GM19099 (cell line): ENCODE measurements at regions not wholly inside any gene's neighbourhood (a gene's known extent, or its start where the extent isn't known, plus 50 kb on each side); places are given as distances from the start of the nearest gene placed in this dataset.

Experiments
- POLR2A ChIP-seq: IDR thresholded peaks from 3 replicates; pipeline ENCODE4 v1.6.1; 2011; ENCODE audit warnings: low read depth; ENCODE audit not compliant: insufficient read length; ENCODE audit errors: extremely low read depth

- no peak for TF ChIP-seq POLR2A
Observed at GRCh38 chr16:9689597-9689996, 492.6 kb downstream of the GRIN2A start.

- no peak for TF ChIP-seq POLR2A
Observed at GRCh38 chr16:9695152-9695551, 487.1 kb downstream of the GRIN2A start.
